Liver (tissue), 7 donors: ENCODE measurements at regions not wholly inside any gene's neighbourhood (a gene's known extent, or its start where the extent isn't known, plus 50 kb on each side); places are given as distances from the start of the nearest gene placed in this dataset.
"Not testable (repeated sequence)": the region's sequence is repeated elsewhere in the genome, so short reads cannot be mapped to it uniquely, and the experiment has no call there.

Experiments used
- DNase-seq: peaks from one replicate; pipeline ENCODE4 v3.0.0-alpha.2; 2017; ENCODE audit warnings: low spot score
- H3K27ac ChIP-seq, 2 donors: one replicate each; pipeline ENCODE4 v1.7.0; 2013; ENCODE audit warnings: inconsistent platforms in 2 of 2, low read length in 2 of 2, control low read depth in 1 of 2, low read depth in 1 of 2, mild to moderate bottlenecking in 1 of 2
- H3K27me3 ChIP-seq, 4 donors: one replicate each; pipeline versions ENCODE4 v1.6.1 to v1.7.0; 2013; ENCODE audit warnings: low read length in 3 of 4, inconsistent platforms in 1 of 4, mild to moderate bottlenecking in 1 of 4, moderate library complexity in 1 of 4; ENCODE audit not compliant: control insufficient read depth in 4 of 4, insufficient read depth in 4 of 4
- H3K36me3 ChIP-seq, 4 donors: one replicate each; pipeline versions ENCODE4 v1.6.1 to v1.7.0; 2013; ENCODE audit warnings: low read length in 3 of 4, mild to moderate bottlenecking in 3 of 4, low read depth in 1 of 4, moderate library complexity in 1 of 4; ENCODE audit not compliant: control insufficient read depth in 4 of 4, insufficient read depth in 3 of 4
- H3K4me1 ChIP-seq, 4 donors: one replicate each; pipeline versions ENCODE4 v1.6.1 to v1.7.0; 2013; ENCODE audit warnings: low read length in 3 of 4, mild to moderate bottlenecking in 3 of 4, moderate library complexity in 1 of 4; ENCODE audit not compliant: control insufficient read depth in 4 of 4, insufficient read depth in 4 of 4
- H3K4me3 ChIP-seq, 3 donors: one replicate each; pipeline versions ENCODE4 v1.6.1 to v1.7.0; 2013; ENCODE audit warnings: low read length in 3 of 3, control low read depth in 1 of 3, low read depth in 1 of 3, mild to moderate bottlenecking in 1 of 3
- H3K9ac ChIP-seq, 2 donors: one replicate each; pipeline ENCODE4 v1.7.0; 2013; ENCODE audit warnings: low read length in 2 of 2, mild to moderate bottlenecking in 2 of 2, moderate library complexity in 2 of 2, control low read depth in 1 of 2, low read depth in 1 of 2
- H3K9me3 ChIP-seq, 4 donors: one replicate each; pipeline versions ENCODE4 v1.6.1 to v1.7.0; 2013; ENCODE audit warnings: low read length in 3 of 4; ENCODE audit not compliant: control insufficient read depth in 4 of 4
- ATF3 ChIP-seq: IDR thresholded peaks from 2 replicates; pipeline ENCODE4 v1.6.1; 2016; ENCODE audit warnings: antibody characterized with exemption
- FOXA1 ChIP-seq: IDR thresholded peaks from 2 replicates; pipeline ENCODE4 v1.6.1; 2016; ENCODE audit warnings: antibody characterized with exemption
- FOXA2 ChIP-seq: IDR thresholded peaks from 2 replicates; pipeline ENCODE4 v1.6.1; 2016; ENCODE audit warnings: antibody characterized with exemption
- GABPA ChIP-seq, 2 donors: IDR thresholded peaks in 1 of 2; conservative IDR thresholded peaks in 1 of 2; 2 replicates each; pipeline ENCODE4 v1.6.1; 2016; ENCODE audit warnings: antibody characterized with exemption in 2 of 2, mild to moderate bottlenecking in 1 of 2, moderate library complexity in 1 of 2
- HNF4A ChIP-seq, 2 donors: conservative IDR thresholded peaks; 2 replicates each; pipeline ENCODE4 v1.6.1; 2016; ENCODE audit warnings: antibody characterized with exemption in 2 of 2, mild to moderate bottlenecking in 2 of 2
- HNF4G ChIP-seq: IDR thresholded peaks from 2 replicates; pipeline ENCODE4 v1.6.1; 2016; ENCODE audit warnings: antibody characterized with exemption
- JUND ChIP-seq, 2 donors: IDR thresholded peaks; 2 replicates each; pipeline ENCODE4 v1.6.1; 2016; ENCODE audit warnings: antibody characterized with exemption in 2 of 2
- MAX ChIP-seq: IDR thresholded peaks from 2 replicates; pipeline ENCODE4 v1.6.1; 2016; ENCODE audit warnings: antibody characterized with exemption
- RAD21 ChIP-seq, 2 donors: IDR thresholded peaks; 2 replicates each; pipeline ENCODE4 v1.6.1; 2016; ENCODE audit warnings: antibody characterized with exemption in 2 of 2, mild to moderate bottlenecking in 2 of 2
- REST ChIP-seq: IDR thresholded peaks from 2 replicates; pipeline ENCODE4 v1.6.1; 2016; ENCODE audit warnings: antibody characterized with exemption, mild to moderate bottlenecking
- RXRA ChIP-seq, 2 donors: IDR thresholded peaks; 2 replicates each; pipeline ENCODE4 v1.6.1; 2017 to 2018; ENCODE audit warnings: antibody characterized with exemption in 2 of 2, mild to moderate bottlenecking in 1 of 2
- YY1 ChIP-seq: IDR thresholded peaks from 2 replicates; pipeline ENCODE4 v1.6.1; 2016; ENCODE audit warnings: antibody characterized with exemption, mild to moderate bottlenecking
- ZBTB33 ChIP-seq: IDR thresholded peaks from 2 replicates; pipeline ENCODE4 v1.6.1; 2016; ENCODE audit warnings: antibody characterized with exemption
- WGBS: extraction: QIAGEN DNeasy Blood & Tissue Kit; methylation state at CpG from one replicate; pipeline ENCODE4 v1.1.7; 2013; 5-methylcytosine and 5-hydroxymethylcytosine counted together
- donor health status: healthy.
- donor health status: healthy.
- donor health status: healthy.
- donor health status: healthy.

GRCh38 chr16:26627958-26628357, 438.8 kb upstream of the C16orf82 start:
- Histone ChIP-seq H3K4me3 (no peak overlapping the region), H3K27ac (no peak overlapping the region), H3K9ac (no peak overlapping the region), H3K4me1 (no peaks in the 10 kb centered on the region), H3K27me3 (peaks cover 0 to 5% (median 0%) of the 10 kb centered on the region in 4 donors), H3K36me3 (no peaks in the 10 kb centered on the region), H3K9me3 (no peaks in the 10 kb centered on the region)
- TF ChIP-seq YY1: no peak
- no peak for TF ChIP-seq RAD21 (IDR thresholded peaks at IDR 0.05)
- TF ChIP-seq JUND (IDR thresholded peaks at IDR 0.05): no peak
- TF ChIP-seq FOXA2: no peak
- no peak for TF ChIP-seq HNF4A (conservative IDR thresholded peaks at IDR 0.05)
- TF ChIP-seq MAX: no peak
- no peak for TF ChIP-seq FOXA1
- TF ChIP-seq RXRA (IDR thresholded peaks at IDR 0.05): no peak
- TF ChIP-seq ATF3: no peak
- TF ChIP-seq HNF4G: no peak
- TF ChIP-seq ZBTB33: no peak
- 88% methylated on average over 1 of the region's 1 CpG for WGBS
- no peak for DNase-seq

GRCh38 chr16:26631365-26631764, 435.4 kb upstream of the C16orf82 start:
- DNase-seq, H3K9me3 ChIP-seq, H3K27ac ChIP-seq, H3K4me1 ChIP-seq, H3K4me3 ChIP-seq, H3K27me3 ChIP-seq, H3K9ac ChIP-seq, H3K36me3 ChIP-seq: not testable (repeated sequence)

GRCh38 chr16:26642047-26642664, 424.6 kb upstream of the C16orf82 start:
- no peaks in the 10 kb centered on the region for H3K36me3 ChIP-seq
- no peaks in the 10 kb centered on the region for H3K9me3 ChIP-seq
- no peak overlapping the region for H3K4me3 ChIP-seq
- 74% methylated on average over 5 of the region's 5 CpGs for WGBS
- no peaks in the 10 kb centered on the region for H3K27me3 ChIP-seq
- no peaks in the 10 kb centered on the region for H3K4me1 ChIP-seq
- TF ChIP-seq REST (no peak), ATF3 (no peak), YY1 (no peak), GABPA (IDR thresholded peaks at IDR 0.05 in 1 of 2, conservative IDR thresholded peaks at IDR 0.05 in 1 of 2) (no peak), JUND (IDR thresholded peaks at IDR 0.05) (no peak), FOXA2 (no peak)
- DNase-seq: no peak
- no peak overlapping the region for H3K27ac ChIP-seq
- H3K9ac ChIP-seq: no peak overlapping the region
